ENCODE measurements at regions not wholly inside any gene's neighbourhood (a gene's known extent, or its start where the extent isn't known, plus 50 kb on each side); places are given as distances from the start of the nearest gene placed in this dataset.

DNA sequence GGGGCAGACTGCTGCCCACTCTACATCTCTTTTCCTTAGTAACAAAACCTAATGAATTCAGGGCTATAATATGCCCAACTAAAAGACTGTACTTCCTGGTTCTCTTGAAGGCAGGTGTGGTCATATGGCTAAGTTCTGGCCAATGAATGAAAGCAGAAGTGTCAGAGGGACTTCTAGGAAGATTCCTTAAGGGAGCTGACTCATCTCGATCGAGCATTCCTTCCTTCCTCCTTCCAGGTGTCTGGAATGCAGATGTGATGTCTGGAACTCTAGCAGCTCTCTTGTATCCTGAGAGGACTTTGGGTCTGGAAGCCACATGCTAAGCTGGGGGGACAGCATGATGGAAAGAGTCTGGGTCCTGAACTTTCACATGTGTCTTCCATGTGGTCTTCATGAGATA lies 116.2 kb upstream of the STX18 start:
- TF ChIP-seq, protein P1, sequence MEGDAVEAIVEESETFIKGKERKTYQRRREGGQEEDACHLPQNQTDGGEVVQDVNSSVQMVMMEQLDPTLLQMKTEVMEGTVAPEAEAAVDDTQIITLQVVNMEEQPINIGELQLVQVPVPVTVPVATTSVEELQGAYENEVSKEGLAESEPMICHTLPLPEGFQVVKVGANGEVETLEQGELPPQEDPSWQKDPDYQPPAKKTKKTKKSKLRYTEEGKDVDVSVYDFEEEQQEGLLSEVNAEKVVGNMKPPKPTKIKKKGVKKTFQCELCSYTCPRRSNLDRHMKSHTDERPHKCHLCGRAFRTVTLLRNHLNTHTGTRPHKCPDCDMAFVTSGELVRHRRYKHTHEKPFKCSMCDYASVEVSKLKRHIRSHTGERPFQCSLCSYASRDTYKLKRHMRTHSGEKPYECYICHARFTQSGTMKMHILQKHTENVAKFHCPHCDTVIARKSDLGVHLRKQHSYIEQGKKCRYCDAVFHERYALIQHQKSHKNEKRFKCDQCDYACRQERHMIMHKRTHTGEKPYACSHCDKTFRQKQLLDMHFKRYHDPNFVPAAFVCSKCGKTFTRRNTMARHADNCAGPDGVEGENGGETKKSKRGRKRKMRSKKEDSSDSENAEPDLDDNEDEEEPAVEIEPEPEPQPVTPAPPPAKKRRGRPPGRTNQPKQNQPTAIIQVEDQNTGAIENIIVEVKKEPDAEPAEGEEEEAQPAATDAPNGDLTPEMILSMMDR (IDR thresholded peaks at IDR 0.05 in 8 of 11, conservative IDR thresholded peaks at IDR 0.05 in 3 of 11), result no peak
- TF ChIP-seq POLR2A (IDR thresholded peaks at IDR 0.05), result no peak
- TF ChIP-seq POLR2AphosphoS5 (IDR thresholded peaks at IDR 0.05), result no peak

Data from spleen (tissue), 7 donors.